DMS79 (cell line): ENCODE measurements at regions not wholly inside any gene's neighbourhood (a gene's known extent, or its start where the extent isn't known, plus 50 kb on each side); places are given as distances from the start of the nearest gene placed in this dataset.

ENCODE experiments used
- DNase-seq: peaks from one replicate; lab custom pipeline; 2025; lab: John Stamatoyannopoulos, UW

DNA sequence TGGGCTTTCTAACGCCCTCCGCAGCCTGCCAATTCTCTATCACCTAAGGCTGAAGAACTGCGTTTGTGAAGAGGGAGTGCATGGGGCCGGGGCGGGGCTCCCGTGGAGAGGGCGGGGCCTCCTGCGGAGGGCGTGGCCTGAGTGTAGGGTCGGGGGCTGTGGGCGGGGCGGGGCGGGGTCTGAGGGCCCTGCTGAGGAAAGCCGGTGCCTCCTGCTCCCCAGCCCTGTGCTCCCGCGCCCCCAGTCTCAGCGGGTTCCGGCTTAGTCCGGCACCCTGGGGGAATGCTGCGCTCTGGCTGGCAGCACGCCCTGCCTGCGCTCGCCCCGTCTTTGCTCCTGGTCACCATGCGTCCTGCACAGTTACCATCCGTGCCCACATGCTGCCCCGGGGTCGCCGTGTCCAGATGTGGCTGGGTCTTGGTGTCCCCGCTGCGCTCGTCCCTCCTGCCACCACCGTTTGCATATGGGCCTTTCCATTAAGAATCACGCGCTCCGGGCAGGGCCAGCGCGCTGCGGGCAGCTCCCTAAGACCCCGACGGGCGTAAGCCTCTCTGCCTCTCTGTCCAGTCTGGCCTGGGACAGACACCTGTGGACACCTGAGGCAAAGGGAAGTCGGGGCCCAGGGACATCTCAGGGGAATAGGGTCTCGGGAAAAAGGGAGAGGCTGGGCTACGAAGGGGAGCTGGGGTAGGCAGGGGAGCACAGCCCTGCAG lies 144.0 kb upstream of the RET start:
- DNase-seq: no peak

DNA sequence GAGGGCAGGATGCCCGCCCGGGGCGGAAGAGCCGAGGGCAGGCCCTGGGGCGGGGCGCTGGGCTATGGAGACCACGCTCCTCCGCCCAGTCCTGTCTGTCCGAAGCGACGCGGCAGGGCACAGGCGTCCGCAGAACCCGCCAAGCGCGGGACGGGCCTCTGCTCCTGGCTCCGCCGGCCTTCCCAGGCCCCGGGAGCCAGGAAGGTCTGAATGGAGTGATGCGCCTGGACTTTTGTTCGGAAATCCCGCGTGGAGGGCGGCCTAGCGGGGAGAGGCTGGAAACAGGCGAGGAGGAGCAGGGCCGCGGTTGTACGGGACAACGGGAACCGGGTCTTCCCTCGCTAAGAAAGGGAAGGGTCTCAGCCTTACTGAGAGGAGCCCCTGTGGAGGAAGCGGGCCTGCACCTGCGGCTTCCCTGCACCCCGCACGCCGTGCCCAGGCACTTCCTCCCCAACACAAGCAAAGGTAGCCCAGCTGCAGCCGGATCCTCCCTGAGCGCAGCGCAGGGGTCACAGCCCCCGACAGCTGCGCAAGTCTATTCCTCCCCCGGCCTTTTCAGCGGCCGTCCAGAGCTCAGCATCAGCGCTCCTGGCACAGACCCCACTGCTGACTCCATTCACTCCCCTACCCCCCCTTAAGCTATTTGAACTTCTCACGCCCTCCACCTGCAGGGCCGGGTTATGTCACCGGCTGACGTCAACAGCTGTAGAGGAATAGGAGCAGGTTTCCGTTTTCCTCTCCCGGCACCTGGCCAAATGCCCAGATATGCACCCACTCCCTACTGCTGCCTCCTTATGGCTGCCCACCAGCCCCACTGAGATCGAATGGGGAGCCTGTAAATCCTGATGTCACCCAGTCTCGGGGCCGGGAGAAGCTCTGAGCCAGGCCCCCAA lies 143.2 kb upstream of the RET start:
- peak; percentile 6 for DNase-seq

DNA sequence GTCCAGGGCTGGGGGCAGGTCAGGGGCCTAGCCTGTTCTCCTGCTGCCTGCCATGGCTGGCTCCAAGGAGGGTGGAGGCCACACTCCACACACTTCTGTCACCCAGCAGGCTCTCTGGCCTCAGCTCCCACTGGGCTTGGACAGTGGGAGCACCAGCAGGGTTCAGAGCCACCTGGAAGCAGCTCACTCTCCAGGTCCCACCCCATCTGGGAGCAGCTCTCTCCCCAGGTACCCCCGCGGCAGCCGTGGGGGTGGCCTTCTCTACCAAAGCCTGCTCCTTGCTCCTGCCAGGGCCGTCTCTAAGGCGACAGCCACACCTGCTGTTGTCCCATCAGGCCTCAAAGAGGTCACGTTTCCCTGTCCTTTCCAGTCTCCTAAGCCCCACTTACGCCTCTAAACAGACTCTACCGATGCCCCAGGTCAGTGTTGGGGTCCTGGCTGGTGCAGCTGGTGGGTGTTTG lies 142.5 kb upstream of the RET start:
- no peak for DNase-seq

DNA sequence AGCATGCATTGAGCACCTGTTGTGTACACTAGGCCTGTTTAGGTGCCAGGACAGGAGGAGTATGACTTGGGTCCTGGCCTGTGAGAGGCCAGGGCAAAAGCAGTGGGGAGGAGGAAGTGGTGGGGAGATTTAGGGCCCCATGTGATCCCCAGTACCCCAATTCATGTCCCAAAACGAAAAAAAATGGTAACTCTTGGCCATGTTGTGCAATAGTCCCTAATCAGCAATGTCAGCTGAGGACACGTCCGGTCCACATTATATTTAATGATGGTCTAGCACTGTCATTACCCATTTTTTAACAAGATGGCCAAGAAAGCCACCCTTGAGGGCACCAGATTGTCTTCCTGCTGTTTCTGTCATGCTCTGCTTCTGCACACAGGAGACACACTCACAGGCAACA lies 142.0 kb upstream of the RET start:
- DNase-seq: no peak

DNA sequence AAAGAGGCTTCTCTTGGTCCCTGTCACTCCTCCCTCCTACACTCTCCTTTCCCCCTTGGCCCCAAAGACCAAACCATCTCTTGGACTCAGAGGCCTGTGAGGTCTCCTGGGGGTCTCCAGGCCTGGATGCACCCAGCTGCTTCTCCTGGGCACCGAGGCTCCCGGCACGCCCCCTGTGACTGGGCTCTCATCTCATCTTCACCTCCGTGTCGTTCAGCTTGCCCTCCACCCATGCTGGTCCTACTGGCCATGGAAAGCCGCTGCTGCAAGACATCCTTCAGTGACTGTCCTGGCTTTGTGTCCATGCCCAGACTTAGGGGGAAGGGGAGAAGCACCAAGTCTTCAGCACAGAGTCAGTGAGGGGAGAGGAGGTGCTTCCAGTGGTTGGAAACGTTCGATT lies 141.4 kb upstream of the RET start:
- DNase-seq: no peak

DNA sequence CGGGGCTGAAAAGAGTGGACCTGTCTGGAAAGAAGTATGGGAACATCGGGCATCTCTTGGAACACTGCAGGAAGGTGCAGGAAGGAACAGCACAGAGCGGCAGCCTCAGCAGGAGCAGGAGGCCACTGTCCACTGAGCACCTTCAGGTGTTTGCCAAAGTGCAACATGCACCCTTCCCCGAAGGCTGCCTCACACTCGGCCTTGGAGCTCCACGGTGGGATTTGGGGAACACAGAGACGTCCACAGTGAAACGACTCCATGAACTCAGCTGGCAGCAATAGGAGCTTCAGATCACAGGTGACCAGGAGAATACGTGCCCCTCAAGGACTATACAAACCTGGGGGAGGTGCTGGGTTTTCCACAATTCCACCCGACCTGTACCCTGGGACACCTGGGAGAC lies 140.3 kb upstream of the RET start:
- DNase-seq: no peak

DNA sequence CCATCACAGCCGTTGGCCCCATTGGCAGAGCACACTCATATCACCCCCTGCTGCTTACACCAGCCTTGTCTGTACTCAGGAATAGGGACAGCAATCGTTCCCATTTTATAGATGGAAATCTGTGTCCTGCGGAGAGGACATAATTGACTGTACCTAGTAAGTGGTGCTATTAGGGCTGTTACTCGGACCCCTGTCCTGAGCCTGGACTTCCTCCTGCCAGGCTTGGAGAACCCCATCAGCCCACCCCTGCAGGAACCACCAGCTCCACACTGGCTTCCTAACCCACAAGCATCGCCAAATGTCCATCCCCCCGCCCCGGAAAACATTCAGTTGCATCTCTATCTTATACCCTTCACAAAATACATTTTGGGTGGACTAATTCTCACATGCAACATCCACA lies 139.8 kb upstream of the RET start:
- no peak for DNase-seq

DNA sequence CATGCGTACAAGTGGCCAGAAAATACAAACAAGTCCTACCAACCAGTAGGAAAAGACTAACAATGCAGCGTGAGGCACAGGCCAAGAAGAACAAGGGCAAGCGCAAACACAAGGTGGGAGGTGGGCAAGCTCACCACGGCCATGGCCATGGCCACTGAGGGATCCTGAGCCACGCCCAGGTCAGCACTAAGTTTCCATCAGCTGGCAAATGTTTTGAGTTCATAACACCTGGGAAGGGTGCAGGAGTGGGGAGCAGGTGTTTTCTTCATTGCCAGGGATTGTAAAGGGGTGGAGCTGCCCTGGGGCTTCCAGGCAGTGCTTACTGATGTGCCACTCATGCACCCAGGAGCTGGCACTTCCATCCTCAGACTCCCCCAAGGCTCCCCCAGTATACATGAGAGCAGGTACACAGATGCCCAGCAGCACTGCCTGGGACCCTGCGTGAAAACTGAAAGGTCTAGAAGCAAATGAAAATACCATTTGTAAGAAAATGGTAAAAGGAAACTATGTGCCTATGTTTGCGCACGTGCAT lies 139.2 kb upstream of the RET start:
- no peak for DNase-seq

DNA sequence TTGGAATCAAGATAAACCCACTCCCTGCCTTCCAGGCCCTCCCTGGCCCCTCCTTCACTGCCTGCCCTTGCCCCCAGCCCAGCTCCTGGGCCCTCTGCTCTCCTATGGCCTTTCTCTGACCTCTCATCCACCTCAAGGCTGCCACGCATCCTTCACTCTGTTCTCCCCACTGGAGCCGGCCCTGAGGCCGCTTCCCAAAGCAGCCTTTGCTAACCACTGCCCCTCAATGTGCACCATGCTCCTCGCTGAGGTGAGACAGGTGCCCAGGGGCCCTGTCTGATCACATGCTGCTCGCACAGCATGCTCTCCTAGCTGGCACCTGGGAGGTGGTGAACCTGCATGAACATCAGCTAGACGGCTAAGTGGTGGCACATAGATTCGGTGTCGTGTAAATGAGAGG lies 138.5 kb upstream of the RET start:
- DNase-seq: no peak

DNA sequence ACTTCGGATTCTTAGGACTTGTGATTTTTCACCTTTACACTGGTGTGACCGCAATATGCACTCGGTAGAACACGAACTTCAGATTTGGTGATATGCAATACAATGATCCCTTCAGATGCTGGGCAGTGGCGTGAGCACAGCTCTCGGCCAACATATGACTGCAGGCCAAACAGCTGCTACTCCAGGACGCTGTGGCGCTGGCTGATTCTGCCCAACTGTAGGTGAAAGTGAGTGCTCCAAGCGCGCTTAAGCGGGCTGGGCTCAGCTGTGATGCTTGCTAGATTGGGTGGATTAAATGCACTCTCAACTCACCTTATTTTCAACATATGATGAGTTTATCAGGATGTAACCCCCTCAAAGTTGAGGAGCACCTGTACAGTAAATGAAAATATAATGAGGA lies 137.6 kb upstream of the RET start:
- DNase-seq: no peak

DNA sequence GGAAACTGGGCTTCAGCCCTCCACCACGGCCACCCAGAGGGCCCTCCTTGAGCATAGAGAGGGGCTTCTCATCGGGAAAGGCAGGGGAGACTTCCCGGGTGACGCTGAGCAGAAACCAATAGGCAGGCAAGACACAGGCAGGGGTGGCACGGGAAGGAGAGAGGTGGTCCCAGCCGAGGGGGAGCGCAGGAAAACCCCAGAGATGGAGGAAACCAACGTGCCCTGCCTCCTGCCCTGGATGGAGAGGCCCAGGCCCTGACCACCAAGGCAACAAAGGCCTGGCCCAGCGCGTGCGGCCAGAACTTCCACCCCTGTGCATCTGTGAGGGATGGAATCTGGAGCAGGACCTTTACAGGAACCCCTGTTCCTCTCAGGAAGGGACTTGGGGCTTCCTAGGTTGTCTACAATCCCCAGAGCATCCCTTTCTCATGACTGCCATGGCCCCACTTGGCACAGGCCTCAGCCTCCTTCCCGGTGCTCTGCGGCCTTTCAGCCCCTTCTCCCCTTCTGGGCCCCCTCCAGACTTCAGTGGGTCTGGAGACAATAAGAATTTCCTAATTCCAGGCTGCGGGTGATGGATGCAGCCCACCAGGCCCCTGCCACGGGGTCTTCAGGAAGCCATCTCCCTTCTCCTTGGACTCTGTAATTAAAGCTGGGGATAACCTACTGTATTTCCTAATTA lies 137.0 kb upstream of the RET start:
- no peak for DNase-seq

DNA sequence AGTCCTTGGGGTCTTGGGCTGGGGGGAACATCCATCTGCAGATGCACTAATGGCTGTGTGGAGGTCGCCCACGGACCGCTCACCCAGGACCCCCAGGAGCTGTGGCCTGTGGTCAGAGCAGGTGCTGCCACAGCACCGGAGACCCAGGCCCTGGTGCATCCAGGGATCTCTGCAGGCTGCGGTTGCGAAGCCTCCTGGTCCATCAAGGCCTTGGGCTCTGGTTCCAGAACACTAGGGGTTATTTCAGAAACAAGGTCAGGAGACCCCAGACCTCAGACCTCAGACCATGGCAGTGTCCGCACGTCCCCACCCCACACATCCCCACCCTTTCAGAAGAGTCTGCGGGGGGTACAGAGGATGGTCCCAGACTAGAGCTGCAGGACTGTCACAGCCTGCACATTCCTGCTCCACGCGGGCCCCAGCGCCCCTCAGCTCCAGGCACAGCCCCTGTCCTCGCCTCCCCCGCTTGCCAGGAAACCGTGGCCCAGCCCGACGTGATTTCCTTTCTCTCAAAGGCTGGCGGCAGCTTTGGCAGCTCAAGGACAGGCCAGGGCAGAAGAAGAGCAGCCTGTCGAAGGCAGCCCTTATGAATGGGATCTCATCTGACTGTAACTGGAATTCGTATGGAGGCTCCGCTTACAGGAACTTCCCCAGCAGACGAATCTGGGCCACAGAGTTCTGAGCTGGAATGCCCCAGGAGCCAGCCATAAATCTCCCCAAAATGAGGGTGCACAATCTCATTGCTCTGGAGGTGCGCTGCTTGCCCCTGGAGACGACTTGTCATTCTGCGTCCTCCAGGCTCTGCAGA lies 136.2 kb upstream of the RET start:
- no peak for DNase-seq

DNA sequence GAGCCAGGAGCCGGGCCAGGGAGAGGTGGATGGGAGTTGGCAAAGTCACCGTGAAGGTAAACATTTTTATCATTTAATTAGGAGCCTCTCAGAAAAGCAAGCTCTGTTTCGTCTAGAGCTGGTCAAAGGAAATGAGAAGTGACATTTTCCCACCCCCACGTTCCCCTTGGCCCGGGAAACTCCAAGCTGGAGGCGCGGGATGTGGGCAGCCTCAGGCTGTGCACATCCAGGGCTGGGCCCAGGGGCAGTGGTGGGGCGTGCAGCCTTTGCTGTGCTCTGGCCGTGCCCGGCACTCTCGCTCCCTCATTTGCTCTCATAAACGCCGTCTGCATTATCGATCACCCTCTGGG lies 135.6 kb upstream of the RET start:
- no peak for DNase-seq

DNA sequence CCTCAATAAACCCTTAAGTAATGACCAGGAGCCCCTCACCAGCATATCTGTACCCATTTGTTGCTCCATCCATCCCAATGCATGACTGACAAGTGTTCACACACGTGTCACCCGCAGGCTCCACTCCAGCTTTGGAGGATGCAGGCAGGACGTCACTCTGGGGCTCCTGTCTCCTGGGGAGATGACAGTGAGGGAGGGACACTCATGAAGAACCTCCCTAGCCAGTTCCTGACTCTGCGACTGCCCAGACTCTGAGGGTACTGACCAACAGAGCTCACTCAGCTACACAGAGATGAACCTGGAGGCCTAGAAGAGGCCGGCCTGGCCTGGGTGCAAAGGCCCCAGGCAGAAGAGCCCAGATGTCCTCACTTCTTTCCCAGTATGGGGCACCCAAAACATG lies 135.1 kb upstream of the RET start:
- DNase-seq: no peak

DNA sequence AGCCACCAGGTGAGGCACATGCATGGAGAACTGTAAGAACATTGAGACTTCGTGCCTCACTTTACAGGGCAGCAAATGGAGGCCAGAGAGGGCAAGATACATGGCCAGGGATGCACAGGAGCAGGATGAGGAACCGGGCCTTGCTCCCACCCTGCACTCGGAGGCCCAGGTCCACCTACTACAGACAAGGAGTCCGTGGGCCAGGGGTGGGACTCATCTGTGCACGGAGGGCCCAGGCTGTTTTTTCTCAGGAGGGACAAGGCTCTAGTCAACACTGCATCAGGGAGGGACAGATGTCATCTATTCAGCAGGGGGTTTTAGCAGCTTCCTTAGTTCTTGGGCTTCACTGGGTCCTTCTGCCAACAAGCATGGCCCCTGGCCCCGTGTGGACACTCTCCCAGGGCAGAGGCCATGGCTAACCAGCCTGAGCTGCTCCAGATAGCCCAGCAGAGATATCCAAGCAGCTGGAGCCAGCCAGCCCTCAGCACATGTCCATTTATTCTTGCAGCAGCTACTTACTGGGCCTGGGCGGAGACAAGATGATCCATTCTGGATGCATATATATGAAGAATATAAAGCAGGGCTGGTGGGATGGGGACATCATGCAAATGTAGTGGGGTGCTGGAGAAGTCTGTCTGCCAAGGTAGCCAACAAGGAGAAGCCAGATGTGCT lies 134.5 kb upstream of the RET start:
- no peak for DNase-seq

DNA sequence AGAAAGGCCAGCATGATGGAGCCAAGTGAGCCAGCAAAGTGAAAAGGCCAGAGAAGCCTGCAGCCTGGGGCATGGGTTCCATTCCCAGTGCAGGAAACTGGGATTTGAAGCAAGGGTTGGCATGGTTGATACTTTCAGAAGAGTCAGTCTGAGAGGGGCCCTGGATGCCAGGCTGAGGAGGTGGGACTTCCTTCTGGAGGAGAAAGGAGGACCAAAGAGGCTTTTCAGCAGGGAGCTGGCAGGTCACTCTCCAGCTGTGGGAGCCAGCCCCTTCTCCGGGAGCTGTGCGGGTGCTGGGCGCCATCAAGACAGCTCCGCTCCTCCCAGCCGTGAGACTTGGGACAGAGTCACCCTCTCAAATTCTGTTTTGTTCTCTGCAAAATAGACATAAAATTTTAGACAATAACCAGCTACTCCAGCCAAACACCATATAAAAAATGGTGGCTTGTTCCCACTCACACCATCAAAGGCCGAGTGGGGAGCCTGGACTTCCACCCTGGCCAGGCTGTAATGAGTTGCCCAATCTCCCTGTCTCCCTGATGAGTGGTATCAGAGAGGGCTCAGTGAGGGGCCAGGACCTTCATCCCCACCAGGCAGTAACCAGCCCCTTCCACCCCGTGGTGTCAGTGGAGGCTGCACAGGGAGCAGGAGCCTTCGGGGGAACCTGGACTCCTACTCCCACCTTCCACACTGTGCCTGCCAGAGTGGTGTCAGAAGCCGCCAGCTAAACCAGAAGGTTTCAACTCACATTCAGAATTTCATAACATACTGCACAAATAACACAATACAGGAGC lies 133.6 kb upstream of the RET start:
- DNase-seq: no peak

DNA sequence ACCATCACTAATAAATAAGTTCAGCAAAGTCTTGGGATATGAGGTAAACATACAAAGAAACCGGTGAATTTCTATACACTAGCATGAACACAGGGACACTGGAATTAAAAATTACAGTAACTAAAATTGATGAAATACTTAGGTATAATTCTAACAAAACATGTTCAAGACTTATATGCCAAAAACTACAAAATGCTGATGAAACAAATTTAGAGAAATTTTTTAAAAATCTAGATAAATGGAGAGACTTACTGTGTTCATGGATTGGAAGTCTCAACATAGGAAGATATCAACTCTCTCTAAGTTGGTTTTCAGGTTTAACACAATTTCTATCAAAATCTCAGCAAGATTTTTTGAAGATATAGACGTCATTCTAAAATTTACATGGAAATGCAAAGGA lies 128.8 kb upstream of the RET start:
- DNase-seq: no peak

DNA sequence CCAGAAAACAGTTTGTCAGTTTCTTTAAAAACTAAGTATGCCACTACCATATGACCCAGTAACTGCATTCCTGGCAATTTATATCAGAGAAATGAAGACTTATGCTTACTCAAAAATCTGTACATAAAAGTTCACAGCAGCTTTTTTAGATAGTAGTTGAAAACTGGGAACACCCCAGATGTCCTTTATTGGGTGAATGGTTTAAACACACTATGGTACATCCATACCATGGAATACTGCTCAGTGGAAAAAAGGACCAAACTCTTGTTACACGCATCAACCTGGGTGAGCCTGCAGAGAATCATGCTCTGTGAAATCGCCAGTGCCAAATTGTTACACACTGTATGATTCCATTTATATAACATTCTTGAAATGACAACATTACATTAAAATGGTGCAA lies 127.6 kb upstream of the RET start:
- DNase-seq: no peak

DNA sequence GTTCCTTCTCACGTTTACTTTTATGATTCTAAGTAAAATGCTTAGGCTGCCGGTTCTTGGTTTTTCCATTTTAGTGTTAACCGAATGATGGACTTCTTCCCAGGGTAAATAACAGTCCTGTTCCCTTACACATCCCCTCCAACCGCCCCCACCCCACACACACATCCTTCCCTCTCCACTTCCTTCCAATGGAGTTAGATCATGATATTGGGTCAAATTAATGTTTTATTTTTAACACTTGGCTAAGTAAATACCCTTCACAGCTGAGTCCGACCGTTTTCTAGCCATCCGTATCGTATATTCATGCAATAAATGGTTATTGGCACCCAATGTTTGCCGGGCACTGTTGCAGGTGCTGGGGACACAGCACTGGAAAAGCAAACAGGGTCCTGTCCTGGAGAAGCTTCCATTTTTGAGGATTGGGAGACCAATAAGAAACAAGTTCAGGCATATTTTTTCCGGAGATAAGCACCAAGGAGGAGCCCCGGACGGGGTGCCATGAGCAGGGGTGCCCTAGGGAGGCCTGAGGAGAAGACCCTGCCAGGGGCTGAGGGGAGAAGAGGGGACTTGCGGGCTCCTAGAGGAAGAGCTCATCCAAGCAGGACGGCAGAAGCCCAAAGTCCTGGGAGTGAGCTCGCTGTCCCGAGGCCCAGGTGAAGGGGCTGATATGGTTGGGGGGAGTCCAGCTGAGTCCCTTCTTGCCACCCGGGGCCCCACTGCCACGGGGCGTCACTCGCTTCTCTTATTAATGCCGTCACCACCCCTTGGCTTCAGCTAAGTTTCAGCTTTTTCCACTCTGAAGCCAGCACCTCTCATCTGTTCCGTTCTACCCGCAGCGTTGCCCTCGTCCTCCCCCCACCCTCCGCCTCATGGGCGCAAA lies 126.0 kb upstream of the RET start:
- DNase-seq: no peak
